ENCODE measurements at regions not wholly inside any gene's neighbourhood (a gene's known extent, or its start where the extent isn't known, plus 50 kb on each side); places are given as distances from the start of the nearest gene placed in this dataset.

GRCh38 chr3:139811331-139811730 is 123.7 kb upstream of the CLSTN2 start:
- Histone ChIP-seq H3K36me3 (ENCODE audit: control insufficient read depth, insufficient read depth, low read length) (no peaks in the 10 kb centered on the region), H3K4me3 (ENCODE audit: low read depth, low read length) (no peak overlapping the region), H3K27me3 (ENCODE audit: control insufficient read depth, insufficient read depth, low read length) (no peaks in the 10 kb centered on the region), H3K4me1 (ENCODE audit: control insufficient read depth, insufficient read depth, low read length, poor library complexity, severe bottlenecking) (no peaks in the 10 kb centered on the region), H3K9me3 (ENCODE audit: control insufficient read depth in 2 of 2, low read length in 2 of 2) (no peaks in the 10 kb centered on the region), H3K27ac (ENCODE audit: insufficient read depth, low read length, poor library complexity, severe bottlenecking) (no peak overlapping the region)
- H3K4me1 Mint-ChIP-seq, result peaks cover 0 to 5% (median 0%) of the 10 kb centered on the region in 4 donors
- no peaks in the 10 kb centered on the region for H3K36me3 Mint-ChIP-seq
- no peak for DNase-seq
- no peaks in the 10 kb centered on the region for H3K27me3 Mint-ChIP-seq
- peaks cover 0 to 6% (median 2%) of the 10 kb centered on the region in 7 donors for H3K9me3 Mint-ChIP-seq
- H3K4me3 Mint-ChIP-seq, result no peak overlapping the region
- ATAC-seq (ENCODE audit: low read depth in 2 of 2), result no peak
- H3K27ac Mint-ChIP-seq, result no peak overlapping the region

GRCh38 chr3:139808201-139808600 is 126.8 kb upstream of the CLSTN2 start:
- Histone ChIP-seq H3K4me3 (ENCODE audit: low read depth, low read length) (no peak overlapping the region), H3K9me3 (ENCODE audit: control insufficient read depth in 2 of 2, low read length in 2 of 2) (no peaks in the 10 kb centered on the region), H3K36me3 (ENCODE audit: control insufficient read depth, insufficient read depth, low read length) (no peaks in the 10 kb centered on the region), H3K4me1 (ENCODE audit: control insufficient read depth, insufficient read depth, low read length, poor library complexity, severe bottlenecking) (no peaks in the 10 kb centered on the region), H3K27me3 (ENCODE audit: control insufficient read depth, insufficient read depth, low read length) (no peaks in the 10 kb centered on the region), H3K27ac (ENCODE audit: insufficient read depth, low read length, poor library complexity, severe bottlenecking) (no peak overlapping the region)
- H3K9me3 Mint-ChIP-seq, result peaks cover 0 to 12% (median 3%) of the 10 kb centered on the region in 7 donors
- H3K27me3 Mint-ChIP-seq, result no peaks in the 10 kb centered on the region
- no peaks in the 10 kb centered on the region for H3K36me3 Mint-ChIP-seq
- no peaks in the 10 kb centered on the region for H3K4me1 Mint-ChIP-seq
- no peak overlapping the region for H3K4me3 Mint-ChIP-seq
- H3K27ac Mint-ChIP-seq, result no peak overlapping the region
- ATAC-seq (ENCODE audit: low read depth in 2 of 2), result no peak
- DNase-seq, result no peak

- Mint-ChIP-seq H3K4me3 (no peak overlapping the region), H3K9me3 (peaks cover 0 to 8% (median 4%) of the 10 kb centered on the region in 7 donors), H3K4me1 (no peaks in the 10 kb centered on the region), H3K27ac (no peak overlapping the region), H3K27me3 (no peaks in the 10 kb centered on the region), H3K36me3 (no peaks in the 10 kb centered on the region)
- Histone ChIP-seq H3K4me1 (ENCODE audit: control insufficient read depth, insufficient read depth, low read length, poor library complexity, severe bottlenecking) (no peaks in the 10 kb centered on the region), H3K27me3 (ENCODE audit: control insufficient read depth, insufficient read depth, low read length) (no peaks in the 10 kb centered on the region), H3K27ac (ENCODE audit: insufficient read depth, low read length, poor library complexity, severe bottlenecking) (no peak overlapping the region), H3K36me3 (ENCODE audit: control insufficient read depth, insufficient read depth, low read length) (no peaks in the 10 kb centered on the region), H3K9me3 (ENCODE audit: control insufficient read depth in 2 of 2, low read length in 2 of 2) (no peaks in the 10 kb centered on the region), H3K4me3 (ENCODE audit: low read depth, low read length) (no peak overlapping the region)
- DNase-seq (no peak), ATAC-seq (ENCODE audit: low read depth in 2 of 2) (no peak)
Observed at GRCh38 chr3:139803294-139803693, 125.5 kb upstream of the NMNAT3 start.

DNA sequence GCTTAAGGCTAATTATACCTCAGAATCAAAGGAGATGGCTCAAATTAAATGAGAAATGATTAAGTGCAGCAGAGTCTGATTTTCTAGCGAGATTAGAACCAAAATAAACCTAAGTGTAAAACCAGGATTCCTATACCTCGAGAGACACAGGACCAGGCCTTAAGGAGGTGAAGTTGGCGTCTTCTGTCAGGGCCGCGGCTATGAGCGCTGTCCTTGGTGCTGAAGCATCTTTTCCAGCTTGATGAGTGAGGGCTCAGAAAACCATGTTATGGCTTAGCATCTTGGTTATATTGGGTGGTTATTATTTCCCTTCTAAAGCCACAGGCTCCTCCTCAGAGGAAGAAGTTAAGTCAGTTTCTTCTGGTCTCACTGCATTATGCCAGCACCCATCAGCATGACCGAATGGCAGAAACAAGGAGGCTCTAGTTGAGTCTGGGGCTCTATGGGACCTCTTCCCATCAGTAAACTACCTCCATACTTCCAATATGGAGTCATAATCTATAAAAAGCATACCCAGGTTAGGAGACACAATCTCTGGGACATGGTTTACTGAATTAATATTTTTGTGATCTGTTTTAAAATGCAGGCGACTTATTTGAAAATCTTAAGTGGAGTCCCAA is 120.1 kb upstream of the NMNAT3 start:
- H3K27ac Mint-ChIP-seq, result no peak overlapping the region
- ATAC-seq (ENCODE audit: low read depth in 2 of 2), result no peak
- no peaks in the 10 kb centered on the region for H3K4me1 Mint-ChIP-seq
- H3K9me3 Mint-ChIP-seq, result peaks cover 0 to 7% (median 0%) of the 10 kb centered on the region in 7 donors
- no peak overlapping the region for H3K4me3 Mint-ChIP-seq
- no peaks in the 10 kb centered on the region for H3K4me1 ChIP-seq (ENCODE audit: control insufficient read depth, insufficient read depth, low read length, poor library complexity, severe bottlenecking)
- H3K27ac ChIP-seq (ENCODE audit: insufficient read depth, low read length, poor library complexity, severe bottlenecking), result no peak overlapping the region
- H3K36me3 Mint-ChIP-seq, result no peaks in the 10 kb centered on the region
- no peaks in the 10 kb centered on the region for H3K27me3 ChIP-seq (ENCODE audit: control insufficient read depth, insufficient read depth, low read length)
- no peaks in the 10 kb centered on the region for H3K9me3 ChIP-seq (ENCODE audit: control insufficient read depth in 2 of 2, low read length in 2 of 2)
- H3K4me3 ChIP-seq (ENCODE audit: low read depth, low read length), result no peak overlapping the region
- H3K36me3 ChIP-seq (ENCODE audit: control insufficient read depth, insufficient read depth, low read length), result no peaks in the 10 kb centered on the region
- peak in 1 of 3 donors; percentile 10 for DNase-seq
- no peaks in the 10 kb centered on the region for H3K27me3 Mint-ChIP-seq

- no peak for DNase-seq
- H3K9me3 ChIP-seq (ENCODE audit: control insufficient read depth in 2 of 2, low read length in 2 of 2), result no peaks in the 10 kb centered on the region
Observed at GRCh38 chr3:139794469-139795265, 116.9 kb upstream of the NMNAT3 start.

DNA sequence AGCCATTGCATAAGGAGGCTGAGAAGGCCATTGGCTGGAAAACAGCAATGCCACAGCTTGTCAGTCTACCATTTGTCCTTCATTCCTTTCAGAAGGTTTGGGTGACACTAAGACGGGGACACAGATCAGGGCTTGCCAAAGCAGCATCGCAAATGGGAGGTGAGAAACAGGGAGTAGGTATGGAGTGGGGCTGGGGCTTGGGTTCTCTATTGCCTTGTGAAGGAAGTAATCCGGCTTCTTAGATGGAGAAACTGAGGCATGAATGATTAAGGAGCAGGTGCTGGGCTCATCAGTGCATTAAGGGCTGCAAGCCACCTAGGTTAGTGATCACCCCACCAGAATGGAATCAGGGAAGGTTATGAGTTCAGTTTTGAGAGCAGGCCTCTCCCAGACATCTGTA is 115.6 kb upstream of the NMNAT3 start:
- Mint-ChIP-seq H3K27ac (no peak overlapping the region), H3K27me3 (no peaks in the 10 kb centered on the region), H3K36me3 (no peaks in the 10 kb centered on the region), H3K4me3 (no peak overlapping the region), H3K4me1 (no peaks in the 10 kb centered on the region), H3K9me3 (peaks cover 0 to 9% (median 1%) of the 10 kb centered on the region in 7 donors)
- no peak for DNase-seq
- Histone ChIP-seq H3K4me1 (ENCODE audit: control insufficient read depth, insufficient read depth, low read length, poor library complexity, severe bottlenecking) (no peaks in the 10 kb centered on the region), H3K9me3 (ENCODE audit: control insufficient read depth in 2 of 2, low read length in 2 of 2) (no peaks in the 10 kb centered on the region), H3K4me3 (ENCODE audit: low read depth, low read length) (no peak overlapping the region), H3K27ac (ENCODE audit: insufficient read depth, low read length, poor library complexity, severe bottlenecking) (no peak overlapping the region), H3K36me3 (ENCODE audit: control insufficient read depth, insufficient read depth, low read length) (no peaks in the 10 kb centered on the region), H3K27me3 (ENCODE audit: control insufficient read depth, insufficient read depth, low read length) (no peaks in the 10 kb centered on the region)
- no peak for ATAC-seq (ENCODE audit: low read depth in 2 of 2)

More at GRCh38 chr3:139794469-139795265, 116.9 kb upstream of the NMNAT3 start:
- Histone ChIP-seq H3K27me3 (ENCODE audit: control insufficient read depth, insufficient read depth, low read length) (no peaks in the 10 kb centered on the region), H3K4me3 (ENCODE audit: low read depth, low read length) (no peak overlapping the region), H3K27ac (ENCODE audit: insufficient read depth, low read length, poor library complexity, severe bottlenecking) (no peak overlapping the region), H3K36me3 (ENCODE audit: control insufficient read depth, insufficient read depth, low read length) (no peaks in the 10 kb centered on the region), H3K4me1 (ENCODE audit: control insufficient read depth, insufficient read depth, low read length, poor library complexity, severe bottlenecking) (no peaks in the 10 kb centered on the region)
- Mint-ChIP-seq H3K9me3 (peaks cover 0 to 9% (median 2%) of the 10 kb centered on the region in 7 donors), H3K4me3 (no peak overlapping the region), H3K4me1 (no peaks in the 10 kb centered on the region), H3K27ac (no peak overlapping the region), H3K36me3 (no peaks in the 10 kb centered on the region), H3K27me3 (no peaks in the 10 kb centered on the region)
- ATAC-seq (ENCODE audit: low read depth in 2 of 2), result no peak

GRCh38 chr3:139780593-139780992 is 102.8 kb upstream of the NMNAT3 start:
- H3K4me1 Mint-ChIP-seq, result no peaks in the 10 kb centered on the region
- H3K27me3 ChIP-seq (ENCODE audit: control insufficient read depth, insufficient read depth, low read length), result no peaks in the 10 kb centered on the region
- no peaks in the 10 kb centered on the region for H3K4me1 ChIP-seq (ENCODE audit: control insufficient read depth, insufficient read depth, low read length, poor library complexity, severe bottlenecking)
- no peak overlapping the region for H3K4me3 Mint-ChIP-seq
- H3K9me3 ChIP-seq (ENCODE audit: control insufficient read depth in 2 of 2, low read length in 2 of 2), result no peaks in the 10 kb centered on the region
- no peak overlapping the region for H3K27ac Mint-ChIP-seq
- no peaks in the 10 kb centered on the region for H3K36me3 Mint-ChIP-seq
- H3K27me3 Mint-ChIP-seq, result no peaks in the 10 kb centered on the region
- no peak overlapping the region for H3K27ac ChIP-seq (ENCODE audit: insufficient read depth, low read length, poor library complexity, severe bottlenecking)
- ATAC-seq (ENCODE audit: low read depth in 2 of 2) (no peak), DNase-seq (no peak)
- no peak overlapping the region for H3K4me3 ChIP-seq (ENCODE audit: low read depth, low read length)
- no peaks in the 10 kb centered on the region for H3K36me3 ChIP-seq (ENCODE audit: control insufficient read depth, insufficient read depth, low read length)
- peaks cover 0 to 3% (median 2%) of the 10 kb centered on the region in 7 donors for H3K9me3 Mint-ChIP-seq

Measured in CD4-positive, CD25-positive, alpha-beta regulatory T cell (primary cell).